ENCODE measurements at regions not wholly inside any gene's neighbourhood (a gene's known extent, or its start where the extent isn't known, plus 50 kb on each side); places are given as distances from the start of the nearest gene placed in this dataset.

DNA sequence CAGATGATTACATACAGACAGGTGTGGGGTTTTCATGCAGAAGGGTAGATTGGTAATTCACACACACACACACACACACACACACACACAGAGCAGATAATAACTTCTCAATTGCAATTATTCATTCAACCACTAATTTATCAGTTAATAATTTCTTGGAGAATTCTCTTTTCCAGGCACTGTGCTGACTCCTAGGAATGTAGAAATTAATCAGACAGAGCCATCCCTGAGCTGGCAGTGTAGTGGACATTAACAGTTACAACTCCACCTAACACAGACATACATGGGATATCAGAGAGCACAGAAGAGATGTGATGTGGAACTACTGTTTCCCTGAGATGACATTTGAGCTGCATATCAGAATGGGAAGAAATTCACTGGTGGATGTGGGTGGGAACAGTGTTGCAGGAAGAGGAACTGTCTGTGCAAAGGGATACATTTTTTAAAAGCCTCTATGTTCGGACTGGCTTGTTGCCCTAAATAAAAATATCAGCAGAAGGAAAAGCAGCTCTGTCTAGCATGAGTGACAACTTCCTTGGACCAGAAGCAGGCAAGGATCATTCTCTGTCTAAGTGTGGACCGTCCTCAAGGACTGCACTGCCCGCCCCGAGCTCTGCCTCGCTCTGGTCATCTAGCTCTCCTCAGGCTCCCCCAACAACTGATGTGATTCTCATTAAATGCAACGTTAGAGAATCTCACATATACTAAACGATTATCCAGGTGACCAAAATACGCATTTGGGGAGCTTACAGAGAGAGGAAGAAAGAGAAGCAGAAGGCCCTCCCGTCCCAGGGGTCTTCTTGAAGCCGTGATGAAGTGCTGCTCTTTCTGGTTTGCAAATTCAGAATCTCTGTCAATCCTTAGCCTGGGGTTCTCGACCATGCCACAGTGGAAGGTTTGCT, 173.4 kb upstream of the TRIB2 start:
- no peaks in the 10 kb centered on the region for H3K27me3 Mint-ChIP-seq (ENCODE audit: low read depth)
- H3K9me3 Mint-ChIP-seq (ENCODE audit: low read depth), result no peaks in the 10 kb centered on the region
- H3K4me1 Mint-ChIP-seq (ENCODE audit: low read depth), result peaks cover 14% of the 10 kb centered on the region
- H3K27ac Mint-ChIP-seq (ENCODE audit: unreplicated experiment), result no peak overlapping the region
- H3K4me3 Mint-ChIP-seq (ENCODE audit: unreplicated experiment), result no peak overlapping the region
- TF ChIP-seq, protein P1, sequence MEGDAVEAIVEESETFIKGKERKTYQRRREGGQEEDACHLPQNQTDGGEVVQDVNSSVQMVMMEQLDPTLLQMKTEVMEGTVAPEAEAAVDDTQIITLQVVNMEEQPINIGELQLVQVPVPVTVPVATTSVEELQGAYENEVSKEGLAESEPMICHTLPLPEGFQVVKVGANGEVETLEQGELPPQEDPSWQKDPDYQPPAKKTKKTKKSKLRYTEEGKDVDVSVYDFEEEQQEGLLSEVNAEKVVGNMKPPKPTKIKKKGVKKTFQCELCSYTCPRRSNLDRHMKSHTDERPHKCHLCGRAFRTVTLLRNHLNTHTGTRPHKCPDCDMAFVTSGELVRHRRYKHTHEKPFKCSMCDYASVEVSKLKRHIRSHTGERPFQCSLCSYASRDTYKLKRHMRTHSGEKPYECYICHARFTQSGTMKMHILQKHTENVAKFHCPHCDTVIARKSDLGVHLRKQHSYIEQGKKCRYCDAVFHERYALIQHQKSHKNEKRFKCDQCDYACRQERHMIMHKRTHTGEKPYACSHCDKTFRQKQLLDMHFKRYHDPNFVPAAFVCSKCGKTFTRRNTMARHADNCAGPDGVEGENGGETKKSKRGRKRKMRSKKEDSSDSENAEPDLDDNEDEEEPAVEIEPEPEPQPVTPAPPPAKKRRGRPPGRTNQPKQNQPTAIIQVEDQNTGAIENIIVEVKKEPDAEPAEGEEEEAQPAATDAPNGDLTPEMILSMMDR (IDR thresholded peaks at IDR 0.05), result no peak
- H3K36me3 Mint-ChIP-seq (ENCODE audit: low read depth), result no peaks in the 10 kb centered on the region
- no peak for DNase-seq (ENCODE audit: low spot score)

DNA sequence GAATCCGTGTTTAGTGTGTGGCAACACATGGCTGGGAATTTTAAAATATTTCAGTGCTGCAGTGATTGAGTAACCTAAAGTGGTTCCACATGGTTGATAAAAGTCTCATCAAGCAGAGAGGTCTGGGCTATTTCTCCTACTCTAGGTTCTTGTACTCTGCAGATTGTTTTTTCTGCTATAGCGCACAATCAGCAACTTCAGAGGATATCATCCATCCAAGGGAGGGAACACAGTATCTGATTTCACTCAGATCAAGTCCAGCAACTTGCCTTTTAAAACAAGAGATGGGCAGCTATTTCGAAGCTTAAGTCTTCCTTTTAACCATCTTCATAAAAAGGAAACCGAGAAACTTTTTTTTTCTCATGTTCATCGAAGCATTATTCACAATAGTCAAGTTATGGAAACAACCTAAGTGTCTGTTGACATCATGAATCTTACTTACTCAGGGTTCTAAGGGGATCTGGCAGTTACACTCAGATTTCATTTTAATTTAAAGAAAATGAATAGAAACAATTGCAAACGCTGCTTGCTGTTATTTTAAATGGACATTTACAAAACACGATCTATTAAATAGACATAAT, 172.7 kb upstream of the TRIB2 start:
- Mint-ChIP-seq H3K4me1 (ENCODE audit: low read depth) (peaks cover 16% of the 10 kb centered on the region), H3K27me3 (ENCODE audit: low read depth) (no peaks in the 10 kb centered on the region), H3K9me3 (ENCODE audit: low read depth) (no peaks in the 10 kb centered on the region), H3K4me3 (ENCODE audit: unreplicated experiment) (no peak overlapping the region), H3K36me3 (ENCODE audit: low read depth) (no peaks in the 10 kb centered on the region), H3K27ac (ENCODE audit: unreplicated experiment) (no peak overlapping the region)
- TF ChIP-seq, protein P1 (IDR thresholded peaks at IDR 0.05), result no peak
- DNase-seq (ENCODE audit: low spot score), result no peak

DNA sequence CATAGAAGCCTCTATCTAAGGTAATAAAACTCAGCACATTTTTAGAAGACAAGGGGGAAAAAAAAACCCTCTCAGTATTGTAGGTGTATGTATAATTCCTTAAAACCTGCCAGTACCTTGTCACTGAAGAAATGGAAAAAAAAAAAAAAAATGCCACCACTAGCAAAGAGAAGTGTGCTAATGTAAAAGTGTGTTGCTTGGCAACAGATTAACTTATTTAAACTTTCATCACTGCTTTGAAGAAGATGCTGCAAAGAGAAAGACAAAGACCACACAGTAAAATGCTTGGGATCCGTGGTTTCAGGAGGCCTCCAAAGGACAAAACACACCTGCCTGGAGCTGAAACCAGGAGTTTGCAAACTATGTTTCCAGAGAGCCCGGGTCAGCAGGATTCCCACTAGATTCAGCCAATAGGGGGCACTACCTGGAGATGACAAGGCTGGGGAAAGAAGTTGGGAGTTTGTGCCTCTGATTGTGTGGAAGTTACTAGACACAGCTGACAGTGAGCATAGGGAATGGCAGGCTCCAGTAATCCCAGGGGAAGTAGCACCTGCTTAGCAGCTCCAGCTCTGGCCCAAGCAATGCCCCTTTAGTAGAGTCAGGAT, 169.1 kb upstream of the TRIB2 start:
- TF ChIP-seq, protein P1 (IDR thresholded peaks at IDR 0.05), result no peak
- no peak overlapping the region for H3K27ac Mint-ChIP-seq (ENCODE audit: unreplicated experiment)
- no peak overlapping the region for H3K4me3 Mint-ChIP-seq (ENCODE audit: unreplicated experiment)
- H3K27me3 Mint-ChIP-seq (ENCODE audit: low read depth), result no peaks in the 10 kb centered on the region
- H3K36me3 Mint-ChIP-seq (ENCODE audit: low read depth), result no peaks in the 10 kb centered on the region
- peaks cover 18% of the 10 kb centered on the region for H3K4me1 Mint-ChIP-seq (ENCODE audit: low read depth)
- peaks cover 3% of the 10 kb centered on the region for H3K9me3 Mint-ChIP-seq (ENCODE audit: low read depth)
- no peak for DNase-seq (ENCODE audit: low spot score)

DNA sequence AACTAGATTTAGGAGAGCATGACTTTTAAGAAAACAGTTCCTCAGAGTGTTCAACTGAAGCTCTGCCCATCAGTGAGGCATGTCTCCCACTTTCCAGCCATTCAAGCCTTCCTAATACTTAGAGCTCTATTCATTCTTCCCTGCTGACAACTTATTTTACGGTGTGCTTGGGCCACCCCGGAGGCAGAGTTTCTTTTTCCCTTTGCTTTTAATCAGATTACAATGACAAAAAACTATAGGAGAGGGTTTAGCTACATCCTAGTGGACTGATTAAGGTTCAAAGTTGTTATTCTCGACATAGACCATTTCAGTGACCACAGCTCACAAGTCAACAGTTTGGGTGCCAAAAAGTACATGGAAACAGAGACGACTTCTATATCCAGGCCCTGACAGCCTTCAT, 167.8 kb upstream of the TRIB2 start:
- no peak for DNase-seq (ENCODE audit: low spot score)
- no peak overlapping the region for H3K4me3 Mint-ChIP-seq (ENCODE audit: unreplicated experiment)
- no peaks in the 10 kb centered on the region for H3K27me3 Mint-ChIP-seq (ENCODE audit: low read depth)
- H3K9me3 Mint-ChIP-seq (ENCODE audit: low read depth), result peaks cover 3% of the 10 kb centered on the region
- H3K27ac Mint-ChIP-seq (ENCODE audit: unreplicated experiment), result no peak overlapping the region
- H3K4me1 Mint-ChIP-seq (ENCODE audit: low read depth), result peaks cover 10% of the 10 kb centered on the region
- TF ChIP-seq, protein P1 (IDR thresholded peaks at IDR 0.05), result no peak
- H3K36me3 Mint-ChIP-seq (ENCODE audit: low read depth), result no peaks in the 10 kb centered on the region

DNA sequence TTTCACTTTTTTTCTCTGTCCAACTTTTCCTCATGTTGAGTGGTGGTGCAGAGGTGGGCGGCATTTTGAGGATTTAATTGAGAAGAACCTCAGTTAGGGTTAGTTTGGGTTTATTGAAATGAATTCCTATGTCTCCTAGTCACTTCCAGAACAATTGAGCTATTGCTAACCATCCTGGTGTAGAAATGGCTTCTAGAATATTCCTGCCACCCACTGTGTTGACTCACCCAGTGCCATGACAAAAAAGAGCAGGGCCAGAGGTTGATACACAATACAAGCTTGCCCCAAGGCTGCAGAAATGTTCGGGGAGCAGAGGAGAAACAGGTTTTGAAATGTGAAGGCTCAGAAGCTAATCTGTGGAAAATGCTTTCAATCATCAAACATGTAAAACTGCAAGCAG, 167.1 kb upstream of the TRIB2 start:
- peaks cover 3% of the 10 kb centered on the region for H3K9me3 Mint-ChIP-seq (ENCODE audit: low read depth)
- H3K27ac Mint-ChIP-seq (ENCODE audit: unreplicated experiment), result no peak overlapping the region
- TF ChIP-seq, protein P1 (IDR thresholded peaks at IDR 0.05), result no peak
- peaks cover 10% of the 10 kb centered on the region for H3K4me1 Mint-ChIP-seq (ENCODE audit: low read depth)
- no peak overlapping the region for H3K4me3 Mint-ChIP-seq (ENCODE audit: unreplicated experiment)
- H3K36me3 Mint-ChIP-seq (ENCODE audit: low read depth), result no peaks in the 10 kb centered on the region
- DNase-seq (ENCODE audit: low spot score), result no peak
- no peaks in the 10 kb centered on the region for H3K27me3 Mint-ChIP-seq (ENCODE audit: low read depth)

Measured in chondrocyte (in vitro differentiated cells).